HG02678 (cell line): ENCODE measurements at regions not wholly inside any gene's neighbourhood (a gene's known extent, or its start where the extent isn't known, plus 50 kb on each side); places are given as distances from the start of the nearest gene placed in this dataset.
"Not testable (repeated sequence)": the region's sequence is repeated elsewhere in the genome, so short reads cannot be mapped to it uniquely, and the experiment has no call there.

Source experiments
- ATAC-seq: cut with Tn5 transposase; IDR thresholded peaks from one replicate; pipeline ENCODE4 v1.9.1; 2021; ENCODE audit warnings: mild to moderate bottlenecking, moderate library complexity; ENCODE audit not compliant: unreplicated experiment

GRCh38 chr3:106425026-106425425, 556.2 kb upstream of the CBLB start:
- no peak for ATAC-seq

- no peak for ATAC-seq
Observed at GRCh38 chr3:106425916-106426315, 557.1 kb upstream of the CBLB start.

- ATAC-seq: no peak
Observed at GRCh38 chr3:106428565-106428994, 559.8 kb upstream of the CBLB start.

- ATAC-seq: no peak
Observed at GRCh38 chr3:106431721-106432120, 562.9 kb upstream of the CBLB start.

- ATAC-seq: no peak
Observed at GRCh38 chr3:106435899-106436453, 567.2 kb upstream of the CBLB start.

GRCh38 chr3:106438887-106439286, 570.1 kb upstream of the CBLB start:
- no peak for ATAC-seq

GRCh38 chr3:106440672-106441071, 571.9 kb upstream of the CBLB start:
- no peak for ATAC-seq

- ATAC-seq: no peak
Observed at GRCh38 chr3:106446271-106446670, 577.5 kb upstream of the CBLB start.

- no peak for ATAC-seq
Observed at GRCh38 chr3:106447723-106448301, 579.0 kb upstream of the CBLB start.

GRCh38 chr3:106448372-106448966, 579.7 kb upstream of the CBLB start:
- ATAC-seq: not testable (repeated sequence)

- no peak for ATAC-seq
Observed at GRCh38 chr3:106452096-106452495, 583.3 kb upstream of the CBLB start.

- ATAC-seq: no peak
Observed at GRCh38 chr3:106454497-106454896, 585.7 kb upstream of the CBLB start.

GRCh38 chr3:106457281-106458180, 588.7 kb upstream of the CBLB start:
- ATAC-seq: peak; percentile 97

GRCh38 chr3:106458952-106459351, 590.1 kb upstream of the CBLB start:
- ATAC-seq: no peak

GRCh38 chr3:106466881-106467280, 598.1 kb upstream of the CBLB start:
- no peak for ATAC-seq

- no peak for ATAC-seq
Observed at GRCh38 chr3:106473576-106474475, 605.0 kb upstream of the CBLB start.

GRCh38 chr3:106482451-106482850, 613.6 kb upstream of the CBLB start:
- no peak for ATAC-seq

GRCh38 chr3:106485217-106485616, 616.4 kb upstream of the CBLB start:
- no peak for ATAC-seq

- ATAC-seq: no peak
Observed at GRCh38 chr3:106485802-106486201, 617.0 kb upstream of the CBLB start.

- not testable (repeated sequence) for ATAC-seq
Observed at GRCh38 chr3:106486945-106487639, 618.3 kb upstream of the CBLB start.
